HCT116 (cell line): ENCODE measurements at regions not wholly inside any gene's neighbourhood (a gene's known extent, or its start where the extent isn't known, plus 50 kb on each side); places are given as distances from the start of the nearest gene placed in this dataset.

ENCODE experiments used
- ATAC-seq: fragments of 200-7000 bp; cut with Tn5 transposase; 2 replicates; pipeline ENCODE4 v1.9.1; 2020; ENCODE audit warnings: mild to moderate bottlenecking, moderate library complexity
- BruUV-seq: library from RNA; stranded (reverse); fragments of 400-500 nt; replicated peaks from 2 replicates; lab custom pipeline; 2021; lab: Mats Ljungman, UMichigan
- CTCF ChIA-PET: fragments of 300-600 bp; sonication (Branson Sonifier 250); formaldehyde crosslinking; loops from one replicate; lab custom pipeline; 2021; ENCODE audit warnings: antibody characterized with exemption; lab: Charles Lee
- POLR2A ChIA-PET: fragments of 300-600, 350-600 bp; sonication (Branson Sonifier 250); formaldehyde crosslinking; loops from one replicate; lab custom pipeline; 2021; ENCODE audit warnings: antibody characterized with exemption; lab: Charles Lee
- RAD21 ChIA-PET, 2 experiments: fragments of 300-600 bp; sonication (Branson Sonifier 250); formaldehyde crosslinking; loops; one replicate each; lab custom pipeline; 2023; ENCODE audit warnings: low total read pairs in 2 of 2; ENCODE audit not compliant: uncharacterized antibody in 2 of 2, unreplicated experiment in 2 of 2, low non-redundant PET in 1 of 2; lab: Charles Lee
- DNase-seq: peaks from one replicate; pipeline ENCODE4 v3.0.0-alpha.2; 2010; ENCODE audit warnings: low read depth, low spot score
- H2AFZ ChIP-seq: fragments of 200-600 bp; shearing (Covaris generic), sonication (generic); 2 replicates; pipeline ENCODE4 v1.6.1; 2017; ENCODE audit warnings: low read depth, mixed run types, mixed read lengths, antibody characterized with exemption, low read length; ENCODE audit not compliant: poor library complexity, severe bottlenecking
- H3K27ac ChIP-seq: 2 replicates; pipeline ENCODE4 v1.5.1; 2012; ENCODE audit warnings: low read depth, low read length
- H3K27me3 ChIP-seq: fragments of 200-600 bp; sonication (generic); 2 replicates; pipeline ENCODE4 v1.6.1; 2016; ENCODE audit warnings: mixed run types, low read length, mixed read lengths; ENCODE audit not compliant: insufficient read depth
- H3K36me3 ChIP-seq, 2 experiments: fragments of 200-500 bp in 1 of 2; fragments of 200-600 bp in 1 of 2; sonication (Bioruptor generic) in 1 of 2; sonication (generic) in 1 of 2; 2 replicates each; pipeline versions ENCODE4 v1.5.1 to v1.6.1; 2014 to 2016; ENCODE audit warnings: low read length in 2 of 2, inconsistent platforms in 1 of 2, mixed read lengths in 1 of 2, mixed run types in 1 of 2; ENCODE audit not compliant: insufficient read depth in 2 of 2, control insufficient read depth in 1 of 2
- H3K4me1 ChIP-seq, 2 experiments: fragments of 200-600 bp in 1 of 2; sonication (generic) in 1 of 2; 2 replicates each; pipeline versions ENCODE4 v1.5.1 to v1.6.1; 2012 to 2017; ENCODE audit warnings: low read length in 2 of 2, inconsistent platforms in 1 of 2, mild to moderate bottlenecking in 1 of 2, mixed read lengths in 1 of 2, mixed run types in 1 of 2, moderate library complexity in 1 of 2; ENCODE audit not compliant: insufficient read depth in 2 of 2, control insufficient read depth in 1 of 2
- H3K4me2 ChIP-seq: fragments of 200-600 bp; sonication (generic); 2 replicates; pipeline ENCODE4 v1.6.1; 2017; ENCODE audit warnings: mixed run types, low read length, mixed read lengths
- H3K4me3 ChIP-seq, 2 experiments: fragments of 200-600 bp in 1 of 2; sonication (generic) in 1 of 2; replicated peaks in 1 of 2; 2 replicates each; pipeline ENCODE4 v1.5.1; 2011 to 2016; ENCODE audit warnings: low read length in 2 of 2, control low read depth in 1 of 2, low read depth in 1 of 2, mild to moderate bottlenecking in 1 of 2, mixed read lengths in 1 of 2, mixed run types in 1 of 2
- H3K79me2 ChIP-seq: fragments of 200-600 bp; sonication (generic); 2 replicates; pipeline ENCODE4 v1.6.1; 2017; ENCODE audit warnings: mild to moderate bottlenecking, mixed run types, low read length, moderate library complexity, mixed read lengths; ENCODE audit not compliant: insufficient read depth
- H3K9ac ChIP-seq: fragments of 200-600 bp; sonication (generic); 2 replicates; pipeline ENCODE4 v1.6.1; 2016; ENCODE audit warnings: low read length, mixed read lengths
- H3K9me2 ChIP-seq: fragments of 200-600 bp; sonication (generic), shearing (Covaris generic); 2 replicates; pipeline ENCODE4 v1.6.1; 2017; ENCODE audit warnings: mixed run types, mild to moderate bottlenecking, moderate library complexity; ENCODE audit not compliant: insufficient read depth
- H3K9me3 ChIP-seq, 2 experiments: fragments of 200-500 bp in 1 of 2; fragments of 200-600 bp in 1 of 2; sonication (Bioruptor generic) in 1 of 2; sonication (generic) in 1 of 2; 2 replicates each; pipeline ENCODE4 v1.6.1; 2014 to 2017; ENCODE audit warnings: low read length in 2 of 2, mixed read lengths in 2 of 2, inconsistent platforms in 1 of 2, low read depth in 1 of 2, mild to moderate bottlenecking in 1 of 2, mixed run types in 1 of 2, moderate library complexity in 1 of 2; ENCODE audit not compliant: control insufficient read depth in 1 of 2, insufficient read depth in 1 of 2
- H4K20me1 ChIP-seq: fragments of 200-600 bp; sonication (generic), shearing (Covaris generic); 2 replicates; pipeline ENCODE4 v1.6.1; 2017; ENCODE audit warnings: mixed run types, mild to moderate bottlenecking, moderate library complexity; ENCODE audit not compliant: insufficient read depth
- ATF3 ChIP-seq: IDR thresholded peaks from 2 replicates; pipeline ENCODE4 v1.6.1; 2012
- CBX3 ChIP-seq: IDR thresholded peaks from 2 replicates; pipeline ENCODE4 v1.6.1; 2012; ENCODE audit warnings: low read depth
- ELF1 ChIP-seq: IDR thresholded peaks from 2 replicates; pipeline ENCODE4 v1.6.1; 2012; ENCODE audit warnings: low read depth, borderline replicate concordance
- EZH2 ChIP-seq: fragments of 200-600 bp; sonication (generic); IDR thresholded peaks from 2 replicates; pipeline ENCODE4 v1.6.1; 2017; ENCODE audit warnings: antibody characterized with exemption, mixed run types
- MAX ChIP-seq: IDR thresholded peaks from 2 replicates; pipeline ENCODE4 v1.6.1; 2012
- SIN3A ChIP-seq: IDR thresholded peaks from 2 replicates; pipeline ENCODE4 v1.6.1; 2012; ENCODE audit warnings: low read depth
- SP1 ChIP-seq: IDR thresholded peaks from 2 replicates; pipeline ENCODE4 v1.6.1; 2012; ENCODE audit warnings: low read depth
- SRF ChIP-seq: IDR thresholded peaks from 2 replicates; pipeline ENCODE4 v1.6.1; 2012; ENCODE audit warnings: low read depth
- TCF7L2 ChIP-seq: IDR thresholded peaks from 2 replicates; pipeline ENCODE4 v1.7.0; 2011; ENCODE audit warnings: borderline replicate concordance, inconsistent platforms; ENCODE audit not compliant: insufficient read depth, insufficient read length; ENCODE audit errors: extremely low read depth
- ZFX ChIP-seq: fragments of 450-650 bp; IDR thresholded peaks from 2 replicates; pipeline ENCODE4 v1.6.1; 2017
- intact Hi-C: fragments of 100-400 bp; cut with micrococcal nuclease; formaldehyde crosslinking; loops from 2 replicates; pipeline ENCODE4 v1.10.0; 2022

GRCh38 chr18:22314420-22314819, 103.3 kb downstream of the CTAGE1 start:
- no peak overlapping the region for H3K4me3 ChIP-seq
- H3K9me3 ChIP-seq = no peaks in the 10 kb centered on the region
- no peak overlapping the region for H3K27ac ChIP-seq
- BruUV-seq = no TSS peak
- TF ChIP-seq TCF7L2 (no peak), ATF3 (no peak), ELF1 (no peak), CBX3 (no peak), SIN3A (no peak), SRF (no peak), MAX (no peak), ZFX (no peak), EZH2 (no peak), SP1 (no peak)
- intact Hi-C loops = no loop called here
- H4K20me1 ChIP-seq = no peaks in the 10 kb centered on the region
- no peak overlapping the region for H3K4me2 ChIP-seq
- H3K36me3 ChIP-seq = no peaks in the 10 kb centered on the region
- H3K27me3 ChIP-seq = no peaks in the 10 kb centered on the region
- no peaks in the 10 kb centered on the region for H3K79me2 ChIP-seq
- H3K9me2 ChIP-seq = no peaks in the 10 kb centered on the region
- ChIA-PET RAD21 (no interaction called here), CTCF (no interaction called here), POLR2A (no interaction called here)
- no peak overlapping the region for H3K9ac ChIP-seq
- no peak overlapping the region for H2AFZ ChIP-seq
- no peaks in the 10 kb centered on the region for H3K4me1 ChIP-seq
- ATAC-seq = no peak
- no peak for DNase-seq

- H3K9me2 ChIP-seq = no peaks in the 10 kb centered on the region
- no peaks in the 10 kb centered on the region for H3K36me3 ChIP-seq
- DNase-seq (no peak), ATAC-seq (no peak)
- no peak overlapping the region for H2AFZ ChIP-seq
- H3K79me2 ChIP-seq = no peaks in the 10 kb centered on the region
- RAD21 ChIA-PET = no interaction called here
- intact Hi-C loops = no loop called here
- no peaks in the 10 kb centered on the region for H4K20me1 ChIP-seq
- H3K9ac ChIP-seq = no peak overlapping the region
- TF ChIP-seq ELF1 (no peak), ZFX (no peak)
- TF ChIP-seq, all 23 proteins: peak for 0
- Histone ChIP-seq H3K27ac (no peak overlapping the region), H3K4me2 (no peak overlapping the region), H3K4me3 (no peak overlapping the region), H3K9me3 (no peaks in the 10 kb centered on the region), H3K4me1 (no peaks in the 10 kb centered on the region), H3K27me3 (no peaks in the 10 kb centered on the region)
- CTCF ChIA-PET = no interaction called here
- no TSS peak for BruUV-seq
- POLR2A ChIA-PET = no interaction called here
Measured at GRCh38 chr18:22314001-22314400, 103.7 kb downstream of the CTAGE1 start.
